ENCODE measurements at regions not wholly inside any gene's neighbourhood (a gene's known extent, or its start where the extent isn't known, plus 50 kb on each side); places are given as distances from the start of the nearest gene placed in this dataset.

DNA sequence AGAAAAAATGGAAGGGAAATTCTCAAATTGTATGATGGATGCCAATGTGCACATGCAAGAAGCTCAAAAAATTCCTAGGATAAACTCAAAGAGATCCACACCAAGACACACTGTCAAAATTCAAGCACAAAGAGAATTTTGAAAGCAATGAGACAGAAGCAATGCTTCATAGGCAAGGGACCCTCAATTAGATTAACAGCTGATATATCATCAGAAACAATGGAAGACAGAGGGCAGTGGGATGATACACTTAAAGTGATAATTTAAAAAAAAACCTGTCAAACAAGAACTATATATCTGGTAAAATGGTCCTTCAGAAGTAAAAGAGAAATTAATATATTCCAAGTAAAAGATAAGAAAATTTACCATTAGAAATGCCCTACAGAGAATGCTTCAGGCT lies 306.3 kb upstream of the PCDH7 start:
- H3K4me1 Mint-ChIP-seq = no peaks in the 10 kb centered on the region
- peaks cover 19 to 94% (median 46%) of the 10 kb centered on the region in 9 donors for H3K9me3 Mint-ChIP-seq
- DNase-seq = no peak
- H3K27ac Mint-ChIP-seq = no peak overlapping the region
- H3K36me3 Mint-ChIP-seq = peaks cover 0 to 12% (median 0%) of the 10 kb centered on the region in 3 donors
- H3K27me3 Mint-ChIP-seq = no peaks in the 10 kb centered on the region
- no peak overlapping the region for H3K4me3 Mint-ChIP-seq
- POLR2A ChIA-PET = no interaction called here
- ATAC-seq = no peak

DNA sequence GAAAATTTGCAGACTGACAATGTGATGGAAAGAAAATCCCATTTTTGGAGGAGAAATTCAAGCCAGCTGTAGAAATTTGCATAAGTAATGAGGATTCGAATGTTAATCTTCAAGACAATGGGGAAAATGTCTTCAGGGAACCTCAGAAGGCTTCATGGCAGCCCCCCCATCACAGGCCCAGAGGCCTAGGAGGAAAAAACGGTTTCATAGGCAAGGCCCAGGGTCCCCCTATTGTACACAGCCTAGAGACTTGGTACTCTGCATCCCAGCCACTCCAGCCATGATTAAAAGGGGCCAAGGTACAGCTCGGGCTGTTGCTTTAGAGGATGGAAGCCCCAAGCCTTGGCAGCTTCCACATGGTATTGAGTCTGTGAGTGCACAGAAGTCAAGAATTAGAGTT lies 303.6 kb upstream of the PCDH7 start:
- ATAC-seq (no peak), DNase-seq (no peak)
- Mint-ChIP-seq H3K36me3 (peaks cover 0 to 12% (median 0%) of the 10 kb centered on the region in 3 donors), H3K27me3 (no peaks in the 10 kb centered on the region), H3K9me3 (peaks cover 15 to 78% (median 36%) of the 10 kb centered on the region in 9 donors), H3K4me1 (no peaks in the 10 kb centered on the region), H3K27ac (no peak overlapping the region), H3K4me3 (no peak overlapping the region)
- POLR2A ChIA-PET = no interaction called here

DNA sequence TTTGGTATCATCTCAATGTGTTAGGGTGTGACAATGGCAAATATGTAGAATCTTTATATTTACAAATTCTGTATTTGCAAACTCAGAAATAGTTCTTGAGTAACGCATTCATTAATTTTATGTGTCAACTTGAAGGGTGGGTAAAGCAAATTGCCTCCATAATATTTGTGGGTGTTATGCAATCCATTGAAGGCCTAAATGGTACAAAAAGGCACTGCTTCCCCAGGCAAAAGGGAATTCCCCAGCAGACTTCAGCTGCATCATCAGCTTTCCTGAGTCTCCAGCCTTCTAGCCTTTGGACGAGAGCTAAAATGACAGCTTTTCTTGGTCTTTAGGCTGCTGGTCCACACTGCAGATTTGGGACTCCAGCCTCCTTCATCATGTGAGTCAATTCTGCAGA lies 292.2 kb upstream of the PCDH7 start:
- no peak for ATAC-seq
- no peaks in the 10 kb centered on the region for H3K4me1 Mint-ChIP-seq
- H3K4me3 Mint-ChIP-seq = no peak overlapping the region
- peaks cover 0 to 7% (median 0%) of the 10 kb centered on the region in 3 donors for H3K36me3 Mint-ChIP-seq
- POLR2A ChIA-PET = no interaction called here
- no peak for DNase-seq
- H3K9me3 Mint-ChIP-seq = peaks cover 11 to 33% (median 18%) of the 10 kb centered on the region in 9 donors
- H3K27me3 Mint-ChIP-seq = no peaks in the 10 kb centered on the region
- H3K27ac Mint-ChIP-seq = no peak overlapping the region

DNA sequence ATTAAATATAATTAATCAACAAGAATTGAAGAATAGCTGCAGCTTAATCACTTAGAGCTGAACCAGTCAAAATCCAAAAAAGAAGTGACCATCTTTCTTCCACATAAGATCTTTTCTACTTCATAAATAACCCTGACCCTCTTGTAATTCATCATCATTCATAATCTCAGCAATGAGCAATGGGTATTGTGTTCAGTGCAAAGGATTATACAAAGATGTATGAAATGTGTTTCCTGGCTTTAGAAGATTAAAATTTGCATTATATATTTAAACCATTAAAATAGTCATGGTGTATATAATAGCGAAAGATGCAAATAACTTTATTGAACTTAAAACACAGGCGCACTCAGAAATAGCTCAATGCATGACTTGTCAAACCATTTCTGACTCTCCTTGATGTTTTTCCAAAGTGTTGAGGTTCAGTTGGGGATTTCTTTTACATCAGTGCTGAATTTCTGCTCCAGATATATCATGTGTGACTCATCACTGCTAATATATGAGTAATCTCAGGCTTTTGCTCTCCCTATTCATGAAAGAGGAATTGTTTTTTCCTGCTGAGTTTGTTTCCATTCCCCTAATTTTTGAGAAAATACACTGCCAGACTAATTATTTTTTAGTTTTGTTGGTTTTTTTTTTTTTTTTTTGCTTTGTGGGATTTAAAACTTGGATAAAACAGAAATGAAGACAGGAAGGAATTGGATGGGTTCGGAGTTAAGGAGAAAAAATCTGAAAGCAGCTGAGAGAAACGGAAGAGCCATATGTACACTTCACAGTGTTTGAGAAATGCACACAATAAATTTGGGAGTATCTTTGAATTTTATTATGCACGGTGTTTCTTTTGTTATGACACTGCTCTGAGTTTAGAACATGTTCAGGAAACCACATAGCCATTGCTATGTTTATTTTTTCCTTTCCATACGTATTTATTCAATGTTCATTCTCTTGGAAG lies 290.1 kb upstream of the PCDH7 start:
- no peak for ATAC-seq
- POLR2A ChIA-PET = no interaction called here
- no peak for DNase-seq
- Mint-ChIP-seq H3K36me3 (no peaks in the 10 kb centered on the region), H3K27me3 (no peaks in the 10 kb centered on the region), H3K27ac (no peak overlapping the region), H3K4me1 (no peaks in the 10 kb centered on the region), H3K9me3 (peaks cover 6 to 22% (median 12%) of the 10 kb centered on the region in 9 donors), H3K4me3 (no peak overlapping the region)

DNA sequence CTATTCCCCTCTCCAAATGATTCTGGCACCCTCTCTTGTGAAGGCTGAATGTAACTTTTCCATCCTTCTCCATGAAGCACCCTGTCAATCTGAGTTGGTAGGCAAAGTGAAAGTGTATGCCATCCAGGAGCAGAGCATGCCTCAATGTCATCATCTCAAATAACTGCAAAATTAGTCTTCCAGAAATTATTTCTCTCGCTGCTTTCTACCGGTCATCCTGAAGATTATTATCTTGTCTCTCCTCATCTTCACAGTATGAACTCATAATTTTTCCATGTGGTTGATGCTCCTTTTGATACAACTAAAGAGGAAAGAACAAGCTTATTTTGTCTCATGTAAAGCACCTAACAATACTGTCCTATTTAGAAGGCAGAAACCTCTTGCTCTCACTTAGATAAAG lies 285.5 kb upstream of the PCDH7 start:
- no peak overlapping the region for H3K4me3 Mint-ChIP-seq
- POLR2A ChIA-PET = no interaction called here
- H3K27ac Mint-ChIP-seq = no peak overlapping the region
- H3K27me3 Mint-ChIP-seq = no peaks in the 10 kb centered on the region
- H3K4me1 Mint-ChIP-seq = no peaks in the 10 kb centered on the region
- peaks cover 3 to 13% (median 6%) of the 10 kb centered on the region in 9 donors for H3K9me3 Mint-ChIP-seq
- no peaks in the 10 kb centered on the region for H3K36me3 Mint-ChIP-seq
- DNase-seq (no peak), ATAC-seq (no peak)

DNA sequence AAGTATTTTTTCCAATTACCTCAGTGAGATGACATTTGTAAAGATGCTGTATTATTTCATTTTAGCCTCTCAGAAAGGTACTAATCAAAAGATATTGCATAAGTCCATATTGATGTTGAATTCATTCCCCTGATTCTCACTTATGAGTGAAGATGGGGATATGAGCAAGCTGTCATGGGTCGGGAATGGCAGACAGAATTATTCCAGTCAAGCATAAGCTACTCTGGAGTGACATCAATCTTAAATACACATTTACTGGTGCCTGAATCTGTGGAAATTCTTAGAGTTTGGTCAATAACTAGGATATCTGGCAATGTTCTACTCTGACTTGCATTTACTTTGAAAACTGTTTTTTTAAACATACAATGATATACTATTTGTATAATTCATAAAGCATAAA lies 283.8 kb upstream of the PCDH7 start:
- no peaks in the 10 kb centered on the region for H3K27me3 Mint-ChIP-seq
- no peaks in the 10 kb centered on the region for H3K4me1 Mint-ChIP-seq
- DNase-seq = no peak
- no peak for ATAC-seq
- no peak overlapping the region for H3K27ac Mint-ChIP-seq
- POLR2A ChIA-PET = no interaction called here
- H3K4me3 Mint-ChIP-seq = no peak overlapping the region
- H3K36me3 Mint-ChIP-seq = no peaks in the 10 kb centered on the region
- peaks cover 0 to 8% (median 3%) of the 10 kb centered on the region in 9 donors for H3K9me3 Mint-ChIP-seq

DNA sequence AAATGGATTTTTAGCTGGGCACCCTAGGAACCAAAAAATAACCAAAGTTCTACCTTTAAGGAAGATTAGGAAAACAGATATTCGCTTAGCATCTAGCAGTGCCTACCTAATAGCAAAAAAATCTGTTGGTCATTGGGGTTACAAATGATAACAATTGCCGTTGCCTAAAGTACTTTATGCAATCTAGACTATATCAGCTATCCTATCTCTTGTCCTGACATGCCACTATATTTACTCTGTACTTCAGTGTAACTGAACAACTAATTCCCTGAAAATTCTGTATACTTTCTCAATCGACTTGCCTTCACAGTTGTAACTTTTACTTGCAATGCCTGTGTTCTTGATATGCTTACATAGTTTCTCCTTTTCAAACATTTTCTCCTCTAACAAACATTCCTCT lies 282.9 kb upstream of the PCDH7 start:
- Mint-ChIP-seq H3K9me3 (peaks cover 0 to 9% (median 3%) of the 10 kb centered on the region in 9 donors), H3K27me3 (no peaks in the 10 kb centered on the region), H3K36me3 (no peaks in the 10 kb centered on the region), H3K4me3 (no peak overlapping the region), H3K4me1 (no peaks in the 10 kb centered on the region), H3K27ac (no peak overlapping the region)
- POLR2A ChIA-PET = no interaction called here
- DNase-seq (no peak), ATAC-seq (no peak)

DNA sequence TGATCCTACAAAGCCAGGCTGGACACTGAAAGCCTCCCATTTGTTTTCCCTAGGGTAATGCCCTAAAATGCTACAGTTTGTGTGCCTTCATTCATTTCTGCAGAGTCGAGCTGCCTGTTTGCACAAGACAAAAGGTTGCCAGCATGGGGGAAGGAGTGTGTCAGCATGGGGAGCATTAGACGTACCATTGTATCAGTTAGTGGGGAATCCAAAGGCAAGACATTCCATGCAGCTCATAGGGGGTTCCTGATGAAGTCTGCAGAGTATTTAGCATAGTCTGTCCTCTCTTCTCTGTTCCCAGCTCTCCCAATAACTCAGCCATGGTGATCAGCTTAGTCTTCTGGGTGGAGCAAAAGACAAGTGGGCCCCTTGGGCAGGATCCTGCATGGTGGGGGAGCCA lies 276.9 kb upstream of the PCDH7 start:
- POLR2A ChIA-PET = no interaction called here
- Mint-ChIP-seq H3K4me1 (no peaks in the 10 kb centered on the region), H3K9me3 (peaks cover 0 to 18% (median 3%) of the 10 kb centered on the region in 9 donors), H3K4me3 (no peak overlapping the region), H3K36me3 (no peaks in the 10 kb centered on the region), H3K27me3 (no peaks in the 10 kb centered on the region), H3K27ac (no peak overlapping the region)
- no peak for ATAC-seq
- DNase-seq = no peak

DNA sequence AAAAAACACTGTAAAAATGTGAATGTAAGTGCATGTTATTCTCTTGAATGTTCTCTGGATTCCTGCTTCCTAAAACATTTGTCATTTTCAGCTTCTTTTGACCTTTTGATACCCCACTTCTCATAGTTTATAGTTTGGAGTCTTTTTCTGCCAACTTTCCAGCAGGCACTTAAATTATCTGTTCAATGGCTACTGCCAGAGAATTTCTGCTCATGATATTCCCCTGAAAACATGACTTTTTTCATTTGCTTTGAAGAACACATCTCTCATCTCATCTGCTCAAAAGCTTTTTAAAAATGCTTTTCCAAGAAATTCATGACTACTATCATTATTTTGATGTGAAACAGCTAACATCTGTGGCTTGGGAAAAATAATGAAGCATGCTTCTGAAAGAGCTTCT lies 269.7 kb upstream of the PCDH7 start:
- ATAC-seq (no peak), DNase-seq (no peak)
- no peaks in the 10 kb centered on the region for H3K27me3 Mint-ChIP-seq
- H3K36me3 Mint-ChIP-seq = no peaks in the 10 kb centered on the region
- POLR2A ChIA-PET = no interaction called here
- H3K27ac Mint-ChIP-seq = no peak overlapping the region
- H3K4me1 Mint-ChIP-seq = no peaks in the 10 kb centered on the region
- H3K4me3 Mint-ChIP-seq = no peak overlapping the region
- H3K9me3 Mint-ChIP-seq = peaks cover 0 to 30% (median 15%) of the 10 kb centered on the region in 9 donors

DNA sequence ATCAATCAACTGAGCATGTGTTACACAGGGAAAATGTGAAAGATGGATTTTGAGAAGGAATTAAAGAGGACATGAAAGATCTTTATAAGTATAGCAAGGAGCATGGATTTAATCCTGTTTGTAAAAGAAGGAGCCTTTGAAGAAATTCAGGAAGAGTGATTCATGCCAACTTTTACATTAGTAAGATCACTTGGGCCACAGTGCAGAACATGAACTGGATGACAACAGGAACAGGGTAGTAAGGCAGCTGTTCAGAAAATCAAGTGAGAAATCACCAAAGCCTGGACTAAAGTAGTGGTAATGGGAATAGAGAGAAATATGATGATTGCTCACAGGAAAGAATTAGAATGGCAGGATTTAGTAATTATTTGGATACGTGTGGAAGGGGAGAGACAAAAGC lies 265.7 kb upstream of the PCDH7 start:
- no peak for ATAC-seq
- H3K4me3 Mint-ChIP-seq = no peak overlapping the region
- no peaks in the 10 kb centered on the region for H3K36me3 Mint-ChIP-seq
- no peaks in the 10 kb centered on the region for H3K4me1 Mint-ChIP-seq
- POLR2A ChIA-PET = no interaction called here
- H3K9me3 Mint-ChIP-seq = peaks cover 3 to 30% (median 15%) of the 10 kb centered on the region in 9 donors
- DNase-seq = no peak
- H3K27me3 Mint-ChIP-seq = no peaks in the 10 kb centered on the region
- no peak overlapping the region for H3K27ac Mint-ChIP-seq

DNA sequence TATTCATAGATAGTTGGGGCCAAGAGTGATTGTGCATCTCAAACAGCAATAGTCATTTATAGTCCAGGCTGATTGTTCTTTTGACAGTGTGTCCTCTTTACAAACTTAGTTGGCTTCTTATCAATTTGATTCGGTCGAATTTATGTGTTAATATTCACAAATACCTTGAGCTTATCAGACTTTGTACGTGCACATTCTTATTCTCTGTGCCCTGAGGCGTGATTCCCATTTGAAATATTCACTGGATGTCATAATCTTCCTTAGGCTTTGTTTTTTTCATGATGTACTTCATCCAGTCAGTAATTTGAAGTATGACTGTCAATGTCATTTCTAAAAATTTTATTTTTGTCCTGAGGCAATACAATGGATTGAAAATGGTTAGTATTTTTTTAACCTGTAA lies 263.5 kb upstream of the PCDH7 start:
- no peaks in the 10 kb centered on the region for H3K4me1 Mint-ChIP-seq
- H3K27me3 Mint-ChIP-seq = no peaks in the 10 kb centered on the region
- H3K36me3 Mint-ChIP-seq = no peaks in the 10 kb centered on the region
- DNase-seq (no peak), ATAC-seq (no peak)
- no peak overlapping the region for H3K4me3 Mint-ChIP-seq
- no peak overlapping the region for H3K27ac Mint-ChIP-seq
- peaks cover 4 to 38% (median 24%) of the 10 kb centered on the region in 9 donors for H3K9me3 Mint-ChIP-seq
- POLR2A ChIA-PET = no interaction called here

DNA sequence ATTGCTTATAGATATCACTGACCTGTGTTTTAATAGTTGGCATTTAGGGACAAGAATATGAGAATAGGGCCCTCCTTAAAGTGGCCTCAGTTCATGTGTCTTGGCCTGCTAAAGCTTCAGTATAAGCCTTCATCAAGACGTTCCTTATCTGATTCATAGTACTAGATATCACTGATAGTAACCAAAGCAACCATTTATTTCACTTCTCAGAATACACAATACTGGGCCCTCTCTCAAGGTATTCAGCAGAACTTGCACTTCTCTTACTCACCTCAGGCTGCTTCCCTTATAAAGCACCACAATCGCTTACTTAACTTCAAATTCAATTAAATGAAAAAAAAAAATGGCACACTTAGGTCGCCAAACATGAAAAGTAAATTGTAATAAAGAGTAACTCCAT lies 259.4 kb upstream of the PCDH7 start:
- no peak overlapping the region for H3K4me3 Mint-ChIP-seq
- DNase-seq (no peak), ATAC-seq (no peak)
- no peak overlapping the region for H3K27ac Mint-ChIP-seq
- no peaks in the 10 kb centered on the region for H3K4me1 Mint-ChIP-seq
- POLR2A ChIA-PET = no interaction called here
- H3K27me3 Mint-ChIP-seq = no peaks in the 10 kb centered on the region
- no peaks in the 10 kb centered on the region for H3K36me3 Mint-ChIP-seq
- peaks cover 0 to 32% (median 12%) of the 10 kb centered on the region in 9 donors for H3K9me3 Mint-ChIP-seq

DNA sequence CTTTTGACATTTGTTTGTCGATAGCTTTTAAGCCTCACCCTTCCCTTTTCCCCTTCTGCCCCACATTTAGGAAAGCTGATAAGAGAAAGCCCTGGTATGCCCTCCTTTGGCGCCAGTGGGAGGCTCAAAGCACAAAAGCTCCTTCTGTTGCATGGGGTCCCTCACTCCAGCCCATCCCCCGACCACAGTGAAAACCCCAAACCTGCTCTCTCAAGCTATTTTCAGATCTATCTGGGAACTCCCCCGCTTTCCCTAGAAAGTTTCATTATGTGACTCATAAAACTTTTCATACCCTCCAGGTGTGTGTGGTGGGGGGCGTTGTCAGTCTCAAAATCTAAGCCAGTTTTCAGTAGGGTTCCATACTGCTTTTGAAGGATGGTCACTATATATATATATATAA lies 259.0 kb upstream of the PCDH7 start:
- H3K36me3 Mint-ChIP-seq = no peaks in the 10 kb centered on the region
- H3K27me3 Mint-ChIP-seq = no peaks in the 10 kb centered on the region
- no peak for DNase-seq
- no peak for ATAC-seq
- H3K4me3 Mint-ChIP-seq = no peak overlapping the region
- H3K27ac Mint-ChIP-seq = no peak overlapping the region
- peaks cover 0 to 28% (median 12%) of the 10 kb centered on the region in 9 donors for H3K9me3 Mint-ChIP-seq
- POLR2A ChIA-PET = no interaction called here
- no peaks in the 10 kb centered on the region for H3K4me1 Mint-ChIP-seq
